ENCODE measurements at regions not wholly inside any gene's neighbourhood (a gene's known extent, or its start where the extent isn't known, plus 50 kb on each side); places are given as distances from the start of the nearest gene placed in this dataset.
A peak's percentile ranks its signal among the peaks of the same experiment; 100 is the strongest.

GRCh38 chr15:91478717-91479191 lies 374.8 kb upstream of the SLCO3A1 start (continued):
- TF ChIP-seq ZNF511 (CRISPR knock-in tag; IDR thresholded peaks at IDR 0.05) (no peak), DIDO1 (tag; IDR thresholded peaks at IDR 0.05; ENCODE audit: low read depth) (no peak), TEAD2 (tag; IDR thresholded peaks at IDR 0.05) (0 out of 2 replicates have a peak, but pooled peaks have one; percentile 6), KLF10 (CRISPR knock-in tag; IDR thresholded peaks at IDR 0.05) (no peak), SUPT5H (IDR thresholded peaks at IDR 0.05) (no peak), KDM4B (IDR thresholded peaks at IDR 0.05; ENCODE audit: borderline replicate concordance in 2 of 2, low read depth in 1 of 2) (no peak), KDM2B (CRISPR knock-in tag; IDR thresholded peaks at IDR 0.05) (no peak), CHD7 (IDR thresholded peaks at IDR 0.05; ENCODE audit: low read depth, low read length) (no peak), POLR2AphosphoS5 (IDR thresholded peaks at IDR 0.05; ENCODE audit: control insufficient read depth, insufficient read depth, low read depth, low read length) (peak; percentile 95), ZBTB5 (IDR thresholded peaks at IDR 0.05) (no peak), RNF2 (IDR thresholded peaks at IDR 0.05) (peak; percentile 89), ZNF398 (CRISPR knock-in tag; IDR thresholded peaks at IDR 0.05) (no peak), MTA2 (IDR thresholded peaks at IDR 0.05; ENCODE audit: low read depth) (peak; percentile 97), POLR2A (conservative IDR thresholded peaks at IDR 0.05) (no peak), FOXJ2 (tag; IDR thresholded peaks at IDR 0.05) (peak; percentile 89)
